OCI-LY1 (cell line): ENCODE measurements at regions not wholly inside any gene's neighbourhood (a gene's known extent, or its start where the extent isn't known, plus 50 kb on each side); places are given as distances from the start of the nearest gene placed in this dataset.

Experiments used
- H2AFZ ChIP-seq: fragments of 200-600 bp; sonication (generic), shearing (Covaris generic); 2 replicates; pipeline ENCODE4 v1.6.0; 2014; ENCODE audit warnings: antibody characterized with exemption, mild to moderate bottlenecking, low read length
- H3F3A ChIP-seq: fragments of 200-600 bp; sonication (generic), shearing (Covaris generic); 2 replicates; pipeline ENCODE4 v1.6.0; 2014; ENCODE audit warnings: mild to moderate bottlenecking, antibody characterized with exemption, low read length, moderate library complexity; ENCODE audit not compliant: insufficient read depth
- H3K27ac ChIP-seq: fragments of 200-600 bp; sonication (generic); 2 replicates; pipeline ENCODE4 v1.5.1; 2014; ENCODE audit warnings: low read length, mixed run types, mild to moderate bottlenecking, low read depth; ENCODE audit not compliant: poor library complexity, severe bottlenecking
- H3K27me3 ChIP-seq: fragments of 200-600 bp; sonication (generic); 2 replicates; pipeline ENCODE4 v1.6.0; 2014; ENCODE audit warnings: antibody characterized with exemption, mild to moderate bottlenecking, low read length, moderate library complexity; ENCODE audit not compliant: insufficient read depth
- H3K36me3 ChIP-seq: fragments of 200-600 bp; sonication (generic); 2 replicates; pipeline ENCODE4 v1.6.1; 2014; ENCODE audit warnings: mild to moderate bottlenecking, antibody characterized with exemption, low read length, moderate library complexity, mixed read lengths; ENCODE audit not compliant: insufficient read depth
- H3K4me1 ChIP-seq: fragments of 200-600 bp; sonication (generic); 2 replicates; pipeline ENCODE4 v1.5.1; 2014; ENCODE audit warnings: mild to moderate bottlenecking, low read length, moderate library complexity; ENCODE audit not compliant: insufficient read depth, severe bottlenecking
- H3K4me2 ChIP-seq: fragments of 200-600 bp; sonication (generic), shearing (Covaris generic); 2 replicates; pipeline ENCODE4 v1.6.1; 2014; ENCODE audit warnings: low read length
- H3K4me3 ChIP-seq: fragments of 200-600 bp; sonication (generic); 2 replicates; pipeline ENCODE4 v1.5.1; 2014; ENCODE audit warnings: low read length, low read depth, mild to moderate bottlenecking, mixed read lengths; ENCODE audit not compliant: poor library complexity, severe bottlenecking
- H3K79me2 ChIP-seq: fragments of 200-600 bp; shearing (Covaris generic); 2 replicates; pipeline ENCODE4 v1.6.1; 2016; ENCODE audit warnings: mixed run types, low read length, mixed read lengths; ENCODE audit not compliant: insufficient read depth
- H3K9ac ChIP-seq: fragments of 200-600 bp; sonication (generic), shearing (Covaris generic); 2 replicates; pipeline ENCODE4 v1.6.1; 2014; ENCODE audit warnings: mild to moderate bottlenecking, low read length, mixed read lengths
- H3K9me2 ChIP-seq: fragments of 200-600 bp; sonication (generic), shearing (Covaris generic); 2 replicates; pipeline ENCODE4 v1.6.1; 2014; ENCODE audit warnings: low read depth, mild to moderate bottlenecking, low read length, mixed read lengths
- H3K9me3 ChIP-seq: fragments of 200-600 bp; shearing (Covaris generic); 2 replicates; pipeline ENCODE4 v1.6.1; 2014; ENCODE audit warnings: low read length, mixed read lengths
- H4K20me1 ChIP-seq: fragments of 200-600 bp; sonication (generic), shearing (Covaris generic); 2 replicates; pipeline ENCODE4 v1.6.0; 2016; ENCODE audit warnings: mild to moderate bottlenecking, low read length; ENCODE audit not compliant: insufficient read depth
- CTCF ChIP-seq: fragments of 200-600 bp; sonication (generic), shearing (Covaris generic); IDR thresholded peaks from 2 replicates; pipeline ENCODE4 v1.5.1; 2017; ENCODE audit warnings: mild to moderate bottlenecking, antibody characterized with exemption, low read length, moderate library complexity, mixed read lengths
- EZH2 ChIP-seq: fragments of 200-600 bp; sonication (generic), shearing (Covaris generic); IDR thresholded peaks from 2 replicates; pipeline ENCODE4 v1.8.0; 2017; ENCODE audit warnings: borderline replicate concordance, mixed run types, mild to moderate bottlenecking, antibody characterized with exemption, low read length, moderate library complexity, mixed read lengths

- H3K79me2 ChIP-seq: no peaks in the 10 kb centered on the region
- H3K27me3 ChIP-seq: no peaks in the 10 kb centered on the region
Measured at GRCh38 chr11:11776714-11777113, 65.1 kb upstream of the USP47 start.

GRCh38 chr11:11774928-11775327 lies 66.8 kb upstream of the USP47 start:
- no peak for TF ChIP-seq EZH2
- TF ChIP-seq CTCF: no peak
- H3K79me2 ChIP-seq: no peaks in the 10 kb centered on the region
- no peaks in the 10 kb centered on the region for H3K9me2 ChIP-seq
- no peaks in the 10 kb centered on the region for H3K36me3 ChIP-seq
- no peaks in the 10 kb centered on the region for H3F3A ChIP-seq
- no peaks in the 10 kb centered on the region for H3K9me3 ChIP-seq
- H4K20me1 ChIP-seq: no peaks in the 10 kb centered on the region
- H3K4me1 ChIP-seq: no peaks in the 10 kb centered on the region
- no peak overlapping the region for H3K27ac ChIP-seq
- H3K9ac ChIP-seq: no peak overlapping the region
- no peak overlapping the region for H3K4me2 ChIP-seq
- H2AFZ ChIP-seq: no peak overlapping the region
- H3K27me3 ChIP-seq: no peaks in the 10 kb centered on the region
- H3K4me3 ChIP-seq: no peak overlapping the region

More at GRCh38 chr11:11776714-11777113, 65.1 kb upstream of the USP47 start:
- Histone ChIP-seq H4K20me1 (no peaks in the 10 kb centered on the region), H3K4me1 (no peaks in the 10 kb centered on the region), H3F3A (no peaks in the 10 kb centered on the region), H2AFZ (no peak overlapping the region), H3K9me2 (no peaks in the 10 kb centered on the region), H3K4me2 (no peak overlapping the region), H3K9ac (no peak overlapping the region), H3K27ac (no peak overlapping the region), H3K4me3 (no peak overlapping the region), H3K36me3 (no peaks in the 10 kb centered on the region), H3K9me3 (no peaks in the 10 kb centered on the region)
- TF ChIP-seq CTCF (no peak), EZH2 (no peak)

GRCh38 chr11:11772865-11773515 lies 68.8 kb upstream of the USP47 start:
- Histone ChIP-seq H3K9me2 (no peaks in the 10 kb centered on the region), H3K79me2 (no peaks in the 10 kb centered on the region), H3K4me2 (no peak overlapping the region), H3K9ac (no peak overlapping the region), H3K27ac (no peak overlapping the region), H3F3A (no peaks in the 10 kb centered on the region), H3K27me3 (no peaks in the 10 kb centered on the region), H3K36me3 (no peaks in the 10 kb centered on the region), H3K9me3 (no peaks in the 10 kb centered on the region), H4K20me1 (no peaks in the 10 kb centered on the region), H2AFZ (no peak overlapping the region), H3K4me1 (no peaks in the 10 kb centered on the region), H3K4me3 (no peak overlapping the region)
- no peak for TF ChIP-seq CTCF
